CD4-positive, alpha-beta T cell treated with Interleukin-15 for 1 hour (primary cell): ENCODE measurements at regions not wholly inside any gene's neighbourhood (a gene's known extent, or its start where the extent isn't known, plus 50 kb on each side); places are given as distances from the start of the nearest gene placed in this dataset.

Experiments used
- DNase-seq: peaks from one replicate; pipeline ENCODE4 v3.0.0-alpha.2; 2020

- no peak for DNase-seq
Observed at GRCh38 chr9:7387840-7388239, 411.7 kb downstream of the DMAC1 start.

GRCh38 chr9:7382304-7382703 lies 417.3 kb downstream of the DMAC1 start:
- DNase-seq, result no peak

DNA sequence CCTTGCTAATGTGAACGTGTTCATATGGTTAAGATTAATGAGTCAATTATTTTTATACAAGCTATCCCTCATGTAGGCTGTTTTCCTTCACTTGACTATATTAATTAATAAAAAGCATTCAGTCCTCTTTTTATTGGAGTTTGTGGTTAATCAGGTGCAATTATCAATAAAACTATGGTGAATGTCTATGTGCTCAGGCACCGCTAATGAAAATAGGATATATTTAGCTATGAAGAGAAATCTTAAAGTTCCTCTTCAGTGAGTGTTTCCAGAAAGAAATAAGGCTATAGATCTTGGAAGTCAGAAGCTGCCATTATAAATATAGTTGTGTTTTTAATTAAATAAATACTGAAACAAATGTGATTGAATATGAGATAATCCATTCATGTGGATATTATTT lies 422.1 kb downstream of the DMAC1 start:
- no peak for DNase-seq

DNA sequence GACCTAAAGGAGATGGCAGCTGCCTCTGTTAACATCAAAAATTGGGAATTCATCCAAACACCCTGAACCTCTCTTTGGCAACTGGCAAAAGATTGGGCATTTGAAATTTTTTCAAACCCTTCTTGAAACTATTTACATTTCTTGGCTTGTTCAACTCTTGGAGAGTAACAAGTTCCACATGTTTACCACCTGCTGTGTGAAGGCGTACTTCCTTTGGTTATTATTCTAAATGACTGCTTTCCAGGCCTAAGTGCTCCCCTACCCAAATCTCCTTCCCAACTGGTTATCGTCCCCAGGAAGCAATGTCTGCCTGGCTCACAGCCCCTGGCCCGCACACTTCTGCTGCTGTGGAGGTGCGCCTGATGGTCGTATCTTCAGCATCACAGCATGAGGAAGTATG lies 422.7 kb downstream of the DMAC1 start:
- no peak for DNase-seq

DNA sequence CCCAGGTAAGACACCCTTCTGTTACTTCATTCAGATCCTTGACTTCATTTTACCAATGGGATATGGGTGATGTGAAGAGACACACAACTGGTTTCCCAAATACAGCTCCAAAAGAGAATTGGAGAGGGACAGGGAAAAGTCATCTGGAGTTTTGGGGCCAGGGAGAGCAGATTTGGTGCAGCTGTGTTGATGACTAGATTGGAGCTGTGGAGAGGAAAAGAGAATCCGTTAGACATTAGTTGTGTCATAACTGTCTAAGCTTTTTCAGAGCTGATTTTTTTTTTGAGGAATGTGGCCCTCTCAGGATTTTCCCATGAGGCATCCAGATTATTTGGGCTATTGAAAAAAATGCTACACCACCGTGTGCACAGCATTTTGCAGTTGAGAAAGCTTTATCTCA lies 423.4 kb downstream of the DMAC1 start:
- DNase-seq, result no peak

GRCh38 chr9:7375013-7375511 lies 424.5 kb downstream of the DMAC1 start:
- no peak for DNase-seq

DNA sequence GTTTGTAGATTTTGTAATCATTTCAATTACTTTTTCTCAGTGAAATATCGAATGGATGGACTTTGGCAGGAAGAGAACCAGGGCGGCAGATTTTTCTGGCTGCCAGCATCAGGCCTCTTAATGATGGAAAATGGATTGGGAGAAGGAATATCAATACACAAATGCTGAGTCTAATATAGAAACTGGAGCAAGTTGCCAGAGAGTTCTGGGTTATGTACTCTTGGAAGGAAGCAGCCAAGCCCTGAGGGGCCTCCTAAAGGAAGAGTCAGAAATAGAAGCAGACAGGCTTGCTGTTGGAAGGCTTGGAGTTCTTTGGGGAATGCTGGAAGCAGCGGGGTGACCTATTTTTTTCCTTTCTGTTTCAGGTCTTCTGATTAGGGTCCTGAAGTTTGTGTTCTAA lies 428.6 kb downstream of the DMAC1 start:
- DNase-seq, result no peak

DNA sequence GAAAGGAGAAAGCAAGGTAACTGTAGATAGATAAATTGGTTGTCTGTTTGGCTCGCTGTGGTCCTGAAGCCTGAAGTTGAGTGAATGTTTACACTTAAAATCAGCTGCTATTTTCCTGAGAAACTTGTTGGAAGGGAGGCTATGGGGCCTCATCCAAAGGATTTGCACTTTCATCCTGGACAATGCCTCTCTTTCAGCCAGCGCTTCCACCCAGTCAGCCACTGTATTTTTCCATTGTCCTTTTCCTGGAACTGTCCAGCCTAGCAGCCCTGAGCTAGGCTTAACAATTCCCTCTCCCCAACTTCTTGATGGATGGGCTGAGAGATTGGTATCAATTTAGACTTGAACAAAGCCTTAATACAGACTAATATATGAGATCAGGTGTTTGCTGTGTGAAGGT lies 429.2 kb downstream of the DMAC1 start:
- no peak for DNase-seq

GRCh38 chr9:7369384-7369821 lies 430.2 kb downstream of the DMAC1 start:
- DNase-seq, result no peak

GRCh38 chr9:7368410-7369292 lies 430.9 kb downstream of the DMAC1 start:
- no peak for DNase-seq

DNA sequence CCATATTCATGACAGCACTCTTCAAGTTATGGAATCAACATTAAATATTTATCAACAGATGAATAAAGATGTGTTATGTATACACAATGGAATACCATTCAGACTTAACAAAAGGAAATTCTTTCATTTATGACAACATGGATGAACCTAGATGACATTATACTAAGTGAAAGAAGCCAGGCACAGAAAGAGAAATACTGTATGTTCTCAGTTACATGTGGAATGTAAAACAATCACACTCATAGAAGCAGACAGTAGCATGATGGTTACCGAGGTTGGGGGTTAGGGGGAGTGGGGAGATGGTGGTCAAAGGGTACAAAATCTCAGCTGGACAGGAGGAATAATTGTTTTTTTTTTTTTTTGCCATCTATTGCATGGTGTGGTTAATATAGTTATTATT lies 431.9 kb downstream of the DMAC1 start:
- no peak for DNase-seq

GRCh38 chr9:7366121-7366520 lies 433.5 kb downstream of the DMAC1 start:
- no peak for DNase-seq

GRCh38 chr9:7363777-7364477 lies 435.7 kb downstream of the DMAC1 start:
- DNase-seq, result no peak

DNA sequence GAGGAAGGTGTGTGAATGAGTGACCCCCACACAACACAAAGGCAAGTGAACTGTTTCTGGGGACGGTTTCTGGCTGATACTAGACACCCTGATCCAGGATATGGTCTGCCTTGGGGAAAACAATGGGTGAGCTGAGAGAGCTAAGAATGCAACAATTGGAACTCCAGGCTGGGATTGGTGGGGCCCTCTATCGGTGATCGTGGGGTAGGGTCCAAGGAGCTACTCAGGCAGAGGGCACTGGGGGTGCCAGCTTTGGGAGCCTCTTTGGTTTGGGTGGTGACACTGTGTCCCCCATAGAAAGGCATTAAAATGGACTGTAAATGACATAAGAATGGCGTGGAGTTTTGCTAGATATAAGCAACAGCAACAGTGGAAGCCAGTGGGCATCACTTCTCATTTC lies 439.1 kb downstream of the DMAC1 start:
- no peak for DNase-seq

DNA sequence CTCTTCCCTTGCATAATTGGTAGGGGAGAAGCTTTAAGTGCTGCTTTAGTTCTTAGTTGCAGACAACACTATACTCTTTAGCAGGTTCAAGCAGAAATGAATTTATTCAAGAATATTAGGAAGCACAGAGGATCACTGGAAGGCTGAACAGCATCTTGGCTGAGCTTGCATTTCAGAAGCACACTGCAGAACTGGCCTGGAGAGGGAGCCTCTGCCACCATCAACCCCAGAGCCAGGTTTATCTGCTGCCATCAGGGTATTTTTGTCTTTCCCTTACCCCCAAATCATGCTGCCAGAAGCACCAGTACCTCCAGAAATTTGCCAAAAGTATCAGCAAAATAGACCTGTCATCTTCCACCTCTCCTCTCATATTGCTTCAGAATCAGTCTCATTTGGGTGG lies 440.7 kb downstream of the DMAC1 start:
- no peak for DNase-seq

DNA sequence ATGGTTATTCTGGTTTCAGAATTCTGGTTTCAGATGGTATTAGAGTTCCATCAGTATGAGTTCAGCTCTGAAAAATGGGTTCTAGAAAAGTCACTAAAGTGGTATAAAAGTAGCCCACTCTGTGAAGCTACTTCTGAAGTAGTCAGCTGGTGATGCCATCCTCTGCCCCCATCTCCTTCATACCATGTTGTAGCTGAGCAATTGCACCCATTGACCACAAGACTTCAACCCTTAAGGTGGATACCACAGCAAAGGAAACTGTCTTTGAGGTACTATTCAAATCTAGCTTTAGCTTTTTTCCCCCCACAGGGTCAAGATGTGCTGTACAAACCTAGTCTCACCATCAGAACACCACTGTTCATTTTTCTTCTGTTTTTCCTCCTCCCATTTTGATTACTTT lies 444.9 kb downstream of the DMAC1 start:
- DNase-seq, result no peak

GRCh38 chr9:7348692-7349091 lies 450.9 kb downstream of the DMAC1 start:
- DNase-seq, result no peak

GRCh38 chr9:7347556-7347955 lies 452.0 kb downstream of the DMAC1 start:
- no peak for DNase-seq

DNA sequence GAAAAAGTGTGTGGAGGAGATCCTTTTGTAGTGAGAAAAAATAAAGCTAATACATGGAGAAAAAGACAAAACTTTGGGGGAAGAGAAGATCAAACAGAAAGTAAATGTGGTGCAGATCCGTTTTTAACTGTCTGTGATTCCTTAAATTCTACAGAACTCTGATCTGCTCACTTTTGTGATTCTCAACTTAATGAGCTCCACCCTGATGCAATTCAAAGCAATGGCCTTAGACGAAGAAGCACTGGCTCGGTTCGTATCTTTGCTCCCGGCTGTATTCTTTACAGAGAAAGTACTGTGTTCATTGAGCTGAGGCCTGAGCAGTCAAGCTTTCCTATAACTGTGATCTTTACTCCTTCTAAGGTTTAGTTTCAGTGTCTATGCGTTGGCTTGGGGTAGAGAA lies 453.4 kb downstream of the DMAC1 start:
- DNase-seq, result no peak

- no peak for DNase-seq
Observed at GRCh38 chr9:7342736-7343135, 456.8 kb downstream of the DMAC1 start.

DNA sequence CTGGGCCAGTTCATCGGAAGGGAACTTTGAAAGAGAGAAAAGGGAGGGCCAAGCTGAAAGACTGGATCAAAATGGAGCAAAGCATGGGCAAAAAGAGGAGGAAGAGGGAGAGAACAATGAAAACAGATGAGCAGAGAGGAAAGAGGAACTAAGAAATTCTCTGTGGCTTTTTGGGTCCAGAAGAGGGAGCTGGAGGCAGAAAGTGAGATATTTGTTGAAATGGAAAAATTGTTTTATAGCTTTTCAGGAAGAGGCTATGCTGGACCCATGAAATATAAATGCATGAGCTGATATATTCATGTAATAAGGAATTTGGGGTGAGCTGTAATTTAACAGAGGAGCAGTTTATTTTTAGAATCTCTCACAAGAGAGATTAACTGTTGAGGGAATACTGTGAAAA lies 457.3 kb downstream of the DMAC1 start:
- DNase-seq, result no peak

DNA sequence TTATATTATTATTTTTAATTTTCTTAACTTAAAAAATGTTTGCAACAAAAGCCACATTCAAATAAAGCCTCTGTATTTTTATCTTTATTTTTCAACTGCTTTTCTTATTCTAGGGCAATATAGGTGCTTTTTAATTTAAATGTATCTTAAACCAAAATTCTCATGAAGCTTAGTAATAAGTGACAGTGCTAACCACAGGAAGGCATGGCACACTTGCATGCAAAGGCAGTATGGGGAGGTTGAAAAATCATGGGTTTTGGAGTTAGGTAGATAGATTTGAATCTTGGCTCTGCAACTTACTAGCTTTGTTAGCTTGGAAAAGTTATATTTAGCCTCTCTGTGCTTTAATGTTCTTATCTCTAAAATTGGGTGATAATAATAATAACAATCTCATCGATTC lies 458.0 kb downstream of the DMAC1 start:
- DNase-seq, result no peak

DNA sequence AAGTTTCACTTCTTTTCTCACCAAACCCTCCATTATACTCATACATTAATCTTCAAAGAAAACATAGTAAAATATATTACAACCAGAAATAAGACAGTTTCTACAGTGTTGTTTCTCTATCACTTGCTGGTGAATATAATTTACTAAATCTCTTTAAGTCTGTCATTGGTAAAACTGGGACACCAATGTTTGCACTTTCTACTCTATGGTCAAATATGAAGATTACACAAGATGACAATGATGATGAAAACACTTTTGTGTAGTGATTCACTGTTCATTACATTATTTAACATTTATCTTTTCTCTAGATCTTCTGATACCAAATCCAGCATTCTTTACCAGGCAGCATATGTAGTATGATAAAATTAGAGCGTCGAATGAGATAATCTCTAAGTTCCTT lies 459.1 kb downstream of the DMAC1 start:
- DNase-seq, result no peak

DNA sequence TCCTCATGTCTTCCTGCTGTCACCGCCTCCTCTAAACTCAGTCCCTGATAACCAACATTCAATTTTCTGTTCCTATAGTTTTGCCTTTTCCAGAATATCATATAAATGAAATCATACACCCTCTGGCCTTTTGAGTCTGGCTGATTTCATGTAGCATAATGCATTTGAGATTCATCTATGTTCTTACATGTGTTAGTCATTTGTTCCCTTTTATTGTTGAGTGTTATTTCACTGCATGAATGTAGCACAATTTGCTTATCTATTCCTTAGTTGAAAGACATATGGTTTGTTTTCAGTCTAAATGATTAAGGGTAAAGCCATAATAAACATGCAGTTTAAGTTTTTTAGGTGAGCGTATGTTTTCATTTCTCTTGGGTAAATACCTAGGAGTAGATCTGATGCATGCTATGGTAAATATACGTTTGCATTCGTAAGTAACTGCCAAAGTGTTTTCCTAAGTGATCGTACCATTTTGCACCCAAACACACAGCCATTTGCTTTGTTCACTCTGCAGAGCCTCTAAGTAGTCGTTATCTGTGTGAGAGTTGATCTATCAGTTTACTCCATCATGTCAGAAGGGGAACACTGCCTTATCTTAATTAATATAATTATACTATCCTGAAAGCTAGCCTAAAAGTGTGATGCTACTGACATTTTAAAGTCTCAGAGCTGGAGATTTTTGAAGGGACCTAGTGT lies 460.8 kb downstream of the DMAC1 start:
- DNase-seq, result no peak
